ENCODE measurements at regions not wholly inside any gene's neighbourhood (a gene's known extent, or its start where the extent isn't known, plus 50 kb on each side); places are given as distances from the start of the nearest gene placed in this dataset.
"Not testable (repeated sequence)": the region's sequence is repeated elsewhere in the genome, so short reads cannot be mapped to it uniquely, and the experiment has no call there.

GRCh38 chr20:40908309-40908708 lies 120.3 kb upstream of the TOP1 start:
- intact Hi-C loops (cut with DNase I): no loop called here
- ATAC-seq: no peak
- DNase-seq (ENCODE audit: low spot score): no peak

GRCh38 chr20:40909489-40909888 lies 119.1 kb upstream of the TOP1 start:
- intact Hi-C loops (cut with DNase I); DNase-seq (ENCODE audit: low spot score): not testable (repeated sequence)

DNA sequence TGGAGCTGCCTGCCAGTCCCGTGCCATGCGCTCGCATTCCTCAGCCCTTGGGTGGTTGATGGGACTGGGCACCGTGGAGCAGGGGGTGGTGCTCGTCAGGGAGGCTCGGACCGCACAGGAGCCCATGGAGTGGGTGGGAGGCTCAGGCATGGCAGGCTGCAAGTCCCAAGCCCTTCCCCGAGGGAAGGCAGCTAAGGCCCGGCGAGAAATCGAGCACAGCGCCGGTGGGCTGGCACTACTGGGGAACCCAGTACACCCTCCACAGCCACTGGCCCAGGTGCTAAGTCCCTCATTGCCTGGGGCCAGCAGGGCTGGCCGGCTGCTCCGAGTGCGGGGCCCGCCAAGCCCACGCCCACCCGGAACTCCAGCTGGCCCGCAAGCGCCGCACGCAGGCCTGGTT lies 118.2 kb upstream of the TOP1 start:
- DNase-seq (ENCODE audit: low spot score); ATAC-seq; intact Hi-C loops (cut with DNase I): not testable (repeated sequence)

More at GRCh38 chr20:40909489-40909888, 119.1 kb upstream of the TOP1 start:
- not testable (repeated sequence) for ATAC-seq

- intact Hi-C loops (cut with DNase I); ATAC-seq; DNase-seq (ENCODE audit: low spot score): not testable (repeated sequence)
These were observed 117.5 kb upstream of the TOP1 start for GRCh38 chr20:40911152-40911551.

DNA sequence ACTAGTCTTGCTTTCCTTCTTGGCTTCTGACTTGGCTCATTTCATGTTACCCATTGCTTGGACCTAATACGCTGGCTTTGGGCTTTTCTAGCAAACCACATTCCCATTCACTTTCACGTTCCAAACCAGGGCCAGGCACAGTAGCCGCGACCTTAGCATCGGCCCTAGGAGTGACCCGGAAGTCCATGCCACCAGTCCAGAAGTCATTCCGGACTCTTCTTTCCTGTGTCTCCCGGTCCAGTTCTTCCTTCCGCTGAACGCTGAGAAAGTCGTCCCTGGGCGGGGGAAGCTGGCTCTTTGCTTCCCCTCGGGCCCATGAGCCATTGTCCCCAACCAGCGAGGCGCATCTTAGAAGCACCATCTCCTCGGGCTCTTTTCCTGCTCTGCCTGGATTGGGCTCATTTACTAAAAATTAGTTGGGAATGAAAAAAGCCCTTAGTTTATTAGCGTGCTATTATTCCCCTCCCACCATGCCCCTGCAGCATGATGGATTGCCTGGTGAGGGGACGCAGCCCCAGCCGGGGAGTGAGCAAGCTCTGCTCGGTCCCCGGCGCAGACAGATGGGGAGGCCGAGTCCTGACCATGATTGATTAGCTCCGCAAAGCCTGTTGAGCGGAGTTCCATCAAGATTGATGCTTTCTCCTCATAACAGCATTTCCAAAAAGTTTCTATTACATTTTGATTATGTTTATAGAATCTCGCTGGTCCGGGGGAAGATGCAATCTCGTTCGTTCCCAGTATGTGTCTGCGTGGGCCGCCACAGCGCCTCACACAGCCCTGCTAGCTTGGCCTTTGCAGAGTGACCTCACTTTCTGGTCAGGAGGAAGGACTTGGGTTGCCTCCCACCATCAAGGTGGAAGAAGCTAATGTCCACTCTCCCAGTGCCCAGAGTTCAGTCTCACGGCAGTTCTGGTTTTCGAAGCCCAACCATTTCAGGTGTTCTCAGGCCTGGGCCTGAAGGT lies 115.1 kb upstream of the TOP1 start:
- no peak for DNase-seq (ENCODE audit: low spot score)
- ATAC-seq: no peak
- intact Hi-C loops (cut with DNase I): no loop called here

DNA sequence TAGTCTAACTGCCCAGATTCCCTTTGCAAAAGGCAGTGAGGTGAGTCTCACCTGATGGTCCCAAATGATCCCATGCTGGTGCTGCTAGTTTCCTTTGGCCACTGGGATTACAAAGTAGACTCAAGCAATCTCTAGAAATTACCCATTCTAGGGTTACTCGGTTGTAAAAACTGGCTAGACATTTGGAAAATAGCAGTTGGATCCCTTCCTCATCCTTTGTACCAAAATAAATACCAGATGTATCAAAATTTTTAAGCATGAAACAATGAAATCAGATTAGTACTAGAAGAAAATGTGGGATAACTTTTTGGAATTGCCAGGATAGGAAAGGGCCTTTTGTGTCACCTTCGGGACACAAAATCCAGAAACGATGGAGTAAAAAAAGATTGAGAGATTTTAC lies 112.9 kb upstream of the TOP1 start:
- ATAC-seq (no peak), DNase-seq (ENCODE audit: low spot score) (no peak)
- intact Hi-C loops (cut with DNase I): no loop called here

DNA sequence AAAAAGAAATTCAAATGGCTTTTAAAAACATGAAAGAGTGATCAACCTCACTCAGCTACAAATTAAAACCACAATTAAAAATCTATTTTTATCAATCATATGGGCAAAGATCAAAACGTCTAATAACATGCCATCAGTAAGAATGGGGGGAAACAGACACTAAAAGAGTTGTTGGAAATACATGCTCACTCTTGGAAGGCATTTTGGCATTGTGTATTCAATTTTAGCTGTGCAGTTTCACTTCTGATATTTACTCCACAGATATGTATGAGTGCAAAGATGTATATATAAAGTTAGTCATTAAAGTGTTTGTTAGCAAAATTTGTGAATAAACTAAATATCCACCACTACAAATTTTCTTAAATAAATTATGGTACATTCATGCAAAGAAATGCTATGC lies 112.3 kb upstream of the TOP1 start:
- DNase-seq (ENCODE audit: low spot score) (no peak), ATAC-seq (no peak)
- intact Hi-C loops (cut with DNase I): no loop called here

DNA sequence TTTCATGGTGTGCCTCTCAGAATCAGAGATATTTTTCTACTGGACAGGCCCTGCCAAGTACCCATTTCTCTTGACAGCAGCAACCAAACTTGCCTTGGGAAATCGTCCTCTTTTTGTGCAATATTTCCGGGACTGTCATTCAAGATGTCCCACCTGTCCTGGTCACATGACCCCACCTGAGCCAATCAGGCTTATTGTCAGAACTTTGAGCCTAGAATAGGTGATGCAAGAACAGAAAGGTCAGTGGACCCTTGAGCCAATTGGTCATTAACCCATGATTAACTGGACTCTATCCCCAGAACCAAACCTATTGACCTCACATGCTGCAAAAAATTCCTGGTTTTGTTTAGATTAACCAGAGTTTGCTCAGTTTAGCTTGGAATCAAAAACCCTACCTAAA lies 108.3 kb upstream of the TOP1 start:
- DNase-seq (ENCODE audit: low spot score): no peak
- ATAC-seq: no peak
- intact Hi-C loops (cut with DNase I): no loop called here

GRCh38 chr20:40922865-40923264 lies 105.8 kb upstream of the TOP1 start:
- intact Hi-C loops (cut with DNase I): no loop called here
- ATAC-seq: no peak

GRCh38 chr20:40925829-40926510 lies 102.7 kb upstream of the TOP1 start:
- intact Hi-C loops (cut with DNase I): no loop called here
- ATAC-seq: no peak
- DNase-seq (ENCODE audit: low spot score): no peak

More at GRCh38 chr20:40922865-40923264, 105.8 kb upstream of the TOP1 start:
- no peak for DNase-seq (ENCODE audit: low spot score)

DNA sequence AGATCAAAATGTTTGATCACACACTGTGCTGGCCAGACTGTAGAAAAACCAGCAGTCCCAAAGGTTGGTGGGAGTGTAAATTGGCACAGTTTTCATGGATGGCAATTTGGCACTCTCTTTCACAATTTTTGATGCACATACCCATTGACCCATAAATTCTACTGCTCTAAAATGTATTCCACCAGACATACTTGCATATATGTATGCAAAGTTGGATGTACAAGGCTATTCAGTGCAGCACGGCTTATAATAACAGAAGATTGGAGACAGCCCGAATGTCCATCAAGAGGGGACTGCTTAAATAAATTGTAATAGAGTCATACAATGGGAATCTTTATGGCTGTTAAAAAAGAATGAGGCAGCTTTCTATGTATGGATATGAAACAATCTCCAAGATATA lies 101.7 kb upstream of the TOP1 start:
- no peak for ATAC-seq
- DNase-seq (ENCODE audit: low spot score): no peak
- intact Hi-C loops (cut with DNase I): no loop called here

GRCh38 chr20:40930561-40930960 lies 98.1 kb upstream of the TOP1 start:
- DNase-seq (ENCODE audit: low spot score) (no peak), ATAC-seq (no peak)
- intact Hi-C loops (cut with DNase I): no loop called here

DNA sequence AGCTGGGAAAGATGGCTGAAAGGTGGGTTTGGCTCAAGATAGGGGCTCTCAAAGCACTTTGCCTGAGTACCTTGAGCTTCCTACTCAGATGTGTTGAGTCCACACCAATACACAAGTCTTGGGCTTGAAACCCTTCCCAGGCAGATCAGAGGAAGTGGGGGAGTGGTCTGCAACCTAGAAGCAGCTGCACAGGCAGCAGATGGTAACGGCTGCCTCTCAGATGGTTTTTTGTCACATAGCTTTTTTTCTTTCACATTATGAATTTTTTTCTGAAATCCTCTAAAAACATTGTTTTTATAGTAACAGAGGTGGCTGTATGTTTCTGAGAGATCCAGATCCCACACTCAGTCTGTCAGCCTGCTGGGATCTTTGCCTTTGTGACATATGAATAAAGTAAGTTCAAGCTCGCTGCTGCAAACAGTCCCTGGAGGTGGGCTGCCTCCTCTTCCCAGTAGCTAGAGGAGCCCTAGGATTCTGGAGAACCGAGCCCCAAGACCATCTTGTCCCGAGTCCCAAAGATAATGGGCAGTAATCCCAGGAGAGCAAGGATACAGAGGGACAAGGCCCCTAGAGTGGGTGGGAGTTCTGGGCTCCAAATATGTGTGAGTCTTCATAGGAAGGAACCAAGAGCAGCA lies 97.1 kb upstream of the TOP1 start:
- no peak for DNase-seq (ENCODE audit: low spot score)
- intact Hi-C loops (cut with DNase I): no loop called here
- ATAC-seq: no peak

GRCh38 chr20:40932436-40932835 lies 96.2 kb upstream of the TOP1 start:
- no peak for ATAC-seq
- no peak for DNase-seq (ENCODE audit: low spot score)
- intact Hi-C loops (cut with DNase I): no loop called here

- ATAC-seq: no peak
- no peak for DNase-seq (ENCODE audit: low spot score)
- intact Hi-C loops (cut with DNase I): no loop called here
These were observed 94.9 kb upstream of the TOP1 start for GRCh38 chr20:40933758-40934157.

- DNase-seq (ENCODE audit: low spot score) (no peak), ATAC-seq (no peak)
- intact Hi-C loops (cut with DNase I): no loop called here
These were observed 90.6 kb upstream of the TOP1 start for GRCh38 chr20:40938020-40938419.

DNA sequence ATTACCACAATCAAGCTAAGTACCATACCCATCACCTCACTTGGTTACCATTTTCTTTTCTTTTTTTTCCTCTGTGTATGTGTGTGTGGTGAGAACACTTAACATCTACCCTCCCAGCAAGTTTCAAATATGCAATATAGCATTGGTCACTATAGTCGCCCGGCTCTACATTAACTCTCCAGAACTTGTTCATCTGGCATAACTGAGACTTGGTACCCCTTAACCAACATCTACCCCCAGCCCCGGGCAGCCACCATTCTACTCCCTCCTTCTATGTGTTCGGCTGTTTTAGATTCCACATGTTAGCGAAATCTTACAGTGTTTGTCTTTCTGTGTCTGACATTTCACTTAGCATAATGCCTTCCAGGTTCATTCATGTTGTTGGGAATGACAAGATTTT lies 89.0 kb upstream of the TOP1 start:
- intact Hi-C loops (cut with DNase I): no loop called here
- no peak for DNase-seq (ENCODE audit: low spot score)
- ATAC-seq: no peak

DNA sequence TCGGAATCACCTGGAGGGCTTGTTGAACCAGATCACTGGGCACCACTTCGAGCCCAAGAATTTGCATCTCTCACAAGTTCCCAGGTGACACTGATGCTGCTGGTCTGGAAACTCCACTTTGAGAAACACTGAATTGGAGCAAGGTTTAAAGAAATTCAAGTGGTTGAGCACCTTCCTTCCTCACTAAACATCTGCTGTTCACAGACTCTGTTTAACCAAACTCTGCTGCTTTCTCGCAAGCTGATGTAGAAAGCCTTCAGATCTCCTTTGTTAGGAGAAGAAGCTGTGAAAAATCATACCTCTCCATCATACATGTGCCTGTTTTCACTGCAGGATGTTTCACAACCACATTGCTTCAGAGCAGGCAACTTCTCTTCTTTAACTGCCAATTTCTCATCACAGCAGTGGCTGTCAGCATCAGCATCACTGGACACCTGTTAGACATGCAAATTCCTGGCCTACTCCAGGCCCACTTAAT lies 87.5 kb upstream of the TOP1 start:
- DNase-seq (ENCODE audit: low spot score) (no peak), ATAC-seq (no peak)
- intact Hi-C loops (cut with DNase I): no loop called here

DNA sequence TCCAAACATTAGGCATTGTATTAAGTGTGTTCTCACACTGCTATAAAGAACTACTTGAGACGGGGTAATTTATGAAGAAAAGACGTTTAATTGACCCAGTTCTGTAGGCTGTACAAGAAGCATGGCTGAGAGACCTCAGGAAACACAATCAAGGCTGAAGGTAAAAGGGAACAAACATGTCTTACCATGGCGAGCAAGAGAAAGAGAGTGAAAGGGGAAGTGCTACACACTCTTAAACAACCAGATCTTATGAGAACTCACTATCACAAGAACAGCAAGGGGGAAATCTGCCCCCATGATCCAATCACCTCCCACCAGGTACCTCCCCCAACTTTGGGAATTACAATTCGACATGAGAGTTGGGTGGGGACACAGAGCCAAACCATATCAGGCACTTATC lies 86.6 kb upstream of the TOP1 start:
- intact Hi-C loops (cut with DNase I): no loop called here
- DNase-seq (ENCODE audit: low spot score) (no peak), ATAC-seq (no peak)

- ATAC-seq: no peak
- intact Hi-C loops (cut with DNase I): no loop called here
These were observed 85.8 kb upstream of the TOP1 start for GRCh38 chr20:40942775-40943174.

More at GRCh38 chr20:40942775-40943174, 85.8 kb upstream of the TOP1 start:
- no peak for DNase-seq (ENCODE audit: low spot score)
